GM12878 (cell line): ENCODE measurements at regions not wholly inside any gene's neighbourhood (a gene's known extent, or its start where the extent isn't known, plus 50 kb on each side); places are given as distances from the start of the nearest gene placed in this dataset.

ENCODE experiments used
- ATAC-seq: fragments of 200-7000 bp; cut with Tn5 transposase; 3 replicates; pipeline ENCODE4 v1.9.1; 2020; ENCODE audit warnings: mild to moderate bottlenecking, moderate library complexity
- BruUV-seq: library from RNA; stranded (reverse); fragments of 400-500 nt; replicated peaks from 2 replicates; lab custom pipeline; 2021; lab: Mats Ljungman, UMichigan
- CTCF ChIA-PET: fragments of 300-600 bp; sonication (Branson Sonifier 250); formaldehyde crosslinking; extraction: SDS; loops from one replicate; lab custom pipeline; 2021; ENCODE audit warnings: inconsistent platforms; lab: Yijun Ruan, JAX
- POLR2A ChIA-PET: fragments of 350-600 bp; formaldehyde crosslinking; extraction: SDS; loops from one replicate; lab custom pipeline; 2021; ENCODE audit warnings: inconsistent platforms; lab: Charles Lee
- RAD21 ChIA-PET: fragments of 300-600 bp; sonication (Branson Sonifier 250); formaldehyde crosslinking; loops from one replicate; lab custom pipeline; 2023; ENCODE audit warnings: antibody characterized with exemption; ENCODE audit not compliant: unreplicated experiment; lab: Charles Lee
- SMC1A ChIA-PET: fragments of 300-600 bp; sonication (Branson Sonifier 250); formaldehyde crosslinking; loops from one replicate; lab custom pipeline; 2023; ENCODE audit not compliant: unreplicated experiment, uncharacterized antibody; lab: Charles Lee
- DNase-seq: peaks from one replicate; pipeline ENCODE4 v3.0.0-alpha.2; 2011; ENCODE audit warnings: low read depth, low spot score
- FAIRE-seq: peaks from 3 replicates; lab custom pipeline; 2011; peaks lifted over from hg19 to GRCh38; lab: Jason Lieb, UNC
- H2AFZ ChIP-seq: 2 replicates; pipeline ENCODE4 v1.6.0; 2011; ENCODE audit warnings: low read depth, low read length, control low read depth; ENCODE audit not compliant: control insufficient read depth
- H3K27ac ChIP-seq: 2 replicates; pipeline ENCODE4 v1.5.1; 2011; ENCODE audit warnings: control low read depth; ENCODE audit not compliant: control insufficient read depth, insufficient read depth
- H3K27me3 ChIP-seq, 2 experiments: replicated peaks in 1 of 2; 2 replicates each; pipeline versions ENCODE4 v1.6.0 to v1.6.1; 2011; ENCODE audit warnings: low read length in 1 of 2; ENCODE audit not compliant: control insufficient read depth in 2 of 2, insufficient read depth in 2 of 2
- H3K36me3 ChIP-seq, 2 experiments: 2 replicates each; pipeline ENCODE4 v1.5.1; 2011; ENCODE audit warnings: low read length in 1 of 2; ENCODE audit not compliant: control insufficient read depth in 2 of 2, insufficient read depth in 2 of 2
- H3K4me1 ChIP-seq: 2 replicates; pipeline ENCODE4 v1.6.1; 2011; ENCODE audit warnings: mild to moderate bottlenecking, low read length, moderate library complexity, mixed read lengths; ENCODE audit not compliant: control insufficient read depth, insufficient read depth
- H3K4me2 ChIP-seq: 2 replicates; pipeline ENCODE4 v1.6.0; 2011; ENCODE audit warnings: control low read depth; ENCODE audit not compliant: control insufficient read depth, insufficient read depth
- H3K4me3 ChIP-seq: fragments of 200-600 bp; sonication (generic); 2 replicates; pipeline ENCODE4 v1.5.1; 2016
- H3K79me2 ChIP-seq: 2 replicates; pipeline ENCODE4 v1.6.0; 2011; ENCODE audit warnings: low read length; ENCODE audit not compliant: control insufficient read depth, insufficient read depth
- H3K9ac ChIP-seq: 2 replicates; pipeline ENCODE4 v1.8.0; 2011; ENCODE audit warnings: low read length, control low read depth, mixed read lengths; ENCODE audit not compliant: control insufficient read depth, insufficient read depth
- H3K9me3 ChIP-seq: replicated peaks from 3 replicates; pipeline ENCODE4 v1.5.1; 2011; ENCODE audit warnings: mild to moderate bottlenecking, low read length; ENCODE audit not compliant: control insufficient read depth, insufficient read depth
- H4K20me1 ChIP-seq: 2 replicates; pipeline ENCODE4 v1.6.0; 2011; ENCODE audit not compliant: control insufficient read depth, insufficient read depth
- CHD2 ChIP-seq: IDR thresholded peaks from 2 replicates; pipeline ENCODE4 v1.6.1; 2011; ENCODE audit warnings: low read depth, low read length, improper control_type of control experiment, borderline replicate concordance
- CREM ChIP-seq: IDR thresholded peaks from 2 replicates; pipeline ENCODE4 v1.6.1; 2014; ENCODE audit warnings: antibody characterized with exemption, low read depth
- E2F4 ChIP-seq: IDR thresholded peaks from 2 replicates; pipeline ENCODE4 v1.6.1; 2012; ENCODE audit warnings: low read depth, low read length, improper control_type of control experiment
- MTA3 ChIP-seq: IDR thresholded peaks from 2 replicates; pipeline ENCODE4 v1.6.1; 2012; ENCODE audit warnings: low read length, inconsistent platforms, borderline replicate concordance
- MXI1 ChIP-seq: fragments of 150-350 bp; IDR thresholded peaks from 2 replicates; pipeline ENCODE4 v1.6.1; 2011; ENCODE audit warnings: low read depth, mild to moderate bottlenecking, inconsistent platforms, low read length, improper control_type of control experiment
- MYB ChIP-seq: fragments of 150-350 bp; IDR thresholded peaks from 2 replicates; pipeline ENCODE4 v1.6.1; 2014; ENCODE audit warnings: mild to moderate bottlenecking, low read depth, low read length, borderline replicate concordance
- NRF1 ChIP-seq: conservative IDR thresholded peaks from 2 replicates; pipeline ENCODE4 v1.6.1; 2011; ENCODE audit warnings: mild to moderate bottlenecking, low read depth, low read length, improper control_type of control experiment
- PBX3 ChIP-seq: IDR thresholded peaks from 2 replicates; pipeline ENCODE4 v1.6.1; 2011; ENCODE audit warnings: mild to moderate bottlenecking, low read depth, low read length, moderate library complexity; ENCODE audit not compliant: insufficient replicate concordance
- STAT1 ChIP-seq: fragments of 450-650 bp; conservative IDR thresholded peaks from 2 replicates; pipeline ENCODE4 v1.6.1; 2014; ENCODE audit warnings: antibody characterized with exemption, mild to moderate bottlenecking
- TCF12 ChIP-seq: IDR thresholded peaks from 2 replicates; pipeline ENCODE4 v1.6.1; 2011; ENCODE audit warnings: low read depth, mild to moderate bottlenecking, low read length
- WGBS: methylation state at CpG from one replicate; pipeline ENCODE4 v1.1.6; 2016; ENCODE audit warnings: low lambda C conversion rate; ENCODE audit not compliant: insufficient replicate concordance, insufficient coverage; ENCODE audit errors: missing lambda C conversion rate; 5-methylcytosine and 5-hydroxymethylcytosine counted together
- in situ Hi-C: fragments of 300-500 bp; cut with MboI; formaldehyde crosslinking; loops from 9 replicates; pipeline ENCODE4 v1.14.3; 2018; ENCODE audit warnings: mixed read lengths
- intact Hi-C: fragments of 100-400 bp; cut with micrococcal nuclease; formaldehyde crosslinking; loops from one replicate; pipeline ENCODE4 v1.14.2; 2022; ENCODE audit not compliant: unreplicated experiment
- TF ChIP-seq, protein P1 (sequence below): fragments of 450-650 bp; formaldehyde crosslinking; IDR thresholded peaks from 2 replicates; pipeline ENCODE4 v1.4.0; 2022; ENCODE audit warnings: mild to moderate bottlenecking, moderate library complexity
- TF ChIP-seq, protein P2 (sequence below): fragments of 450-650 bp; IDR thresholded peaks from 2 replicates; pipeline ENCODE4 v1.6.1; 2016; ENCODE audit warnings: mild to moderate bottlenecking

GRCh38 chr7:106735637-106736036 lies 74.7 kb upstream of the CCDC71L start (continued):
- TF ChIP-seq, protein P1, sequence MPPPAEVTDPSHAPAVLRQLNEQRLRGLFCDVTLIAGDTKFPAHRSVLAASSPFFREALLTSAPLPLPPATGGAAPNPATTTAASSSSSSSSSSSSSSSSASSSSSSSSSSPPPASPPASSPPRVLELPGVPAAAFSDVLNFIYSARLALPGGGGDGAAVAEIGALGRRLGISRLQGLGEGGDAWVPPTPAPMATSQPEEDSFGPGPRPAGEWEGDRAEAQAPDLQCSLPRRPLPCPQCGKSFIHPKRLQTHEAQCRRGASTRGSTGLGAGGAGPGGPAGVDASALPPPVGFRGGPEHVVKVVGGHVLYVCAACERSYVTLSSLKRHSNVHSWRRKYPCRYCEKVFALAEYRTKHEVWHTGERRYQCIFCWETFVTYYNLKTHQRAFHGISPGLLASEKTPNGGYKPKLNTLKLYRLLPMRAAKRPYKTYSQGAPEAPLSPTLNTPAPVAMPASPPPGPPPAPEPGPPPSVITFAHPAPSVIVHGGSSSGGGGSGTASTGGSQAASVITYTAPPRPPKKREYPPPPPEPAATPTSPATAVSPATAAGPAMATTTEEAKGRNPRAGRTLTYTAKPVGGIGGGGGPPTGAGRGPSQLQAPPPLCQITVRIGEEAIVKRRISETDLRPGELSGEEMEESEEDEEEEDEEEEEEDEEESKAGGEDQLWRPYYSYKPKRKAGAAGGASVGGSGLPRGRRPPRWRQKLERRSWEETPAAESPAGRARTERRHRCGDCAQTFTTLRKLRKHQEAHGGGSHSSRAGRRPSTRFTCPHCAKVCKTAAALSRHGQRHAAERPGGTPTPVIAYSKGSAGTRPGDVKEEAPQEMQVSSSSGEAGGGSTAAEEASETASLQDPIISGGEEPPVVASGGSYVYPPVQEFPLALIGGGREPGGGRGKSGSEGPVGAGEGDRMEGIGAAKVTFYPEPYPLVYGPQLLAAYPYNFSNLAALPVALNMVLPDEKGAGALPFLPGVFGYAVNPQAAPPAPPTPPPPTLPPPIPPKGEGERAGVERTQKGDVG (CRISPR knock-in tag) = no peak
- TF ChIP-seq PBX3 = no peak
- TF ChIP-seq CHD2 = no peak

DNA sequence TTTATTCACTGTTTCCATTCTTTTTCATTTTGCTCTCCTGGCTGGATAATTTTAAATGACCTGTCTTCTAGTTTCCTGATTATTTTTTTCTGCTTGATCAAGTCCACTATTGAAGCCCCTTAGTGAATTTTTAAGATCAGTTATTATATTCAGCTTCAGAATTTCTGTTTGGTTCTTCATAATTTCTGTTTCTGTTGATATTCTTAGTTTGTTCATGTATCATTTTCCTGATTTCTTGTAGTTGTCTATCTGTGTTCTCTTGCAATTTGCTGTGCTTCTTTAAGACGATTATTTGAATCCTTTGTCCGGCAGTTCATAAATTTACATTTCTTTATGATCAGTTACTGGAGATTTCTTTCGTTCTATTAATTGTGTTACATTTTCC lies 75.2 kb upstream of the CCDC71L start:
- FAIRE-seq = no peak

More for the DNA sequence above, 75.2 kb upstream of the CCDC71L start:
- ATAC-seq = no peak
- no peaks in the 10 kb centered on the region for H3K36me3 ChIP-seq
- no peaks in the 10 kb centered on the region for H3K79me2 ChIP-seq
- CTCF ChIA-PET = interaction anchor here (0.6 to 4.5 kb wide), 40 partner anchors 9 to 1197 kb away, joined by 3 to 151 read pairs (median 5); partner anchors contain the start of gene CCDC71L
- TF ChIP-seq CREM = no peak
- no peak for TF ChIP-seq MTA3
- TF ChIP-seq STAT1 = no peak
- TF ChIP-seq MYB = no peak
- no peak for TF ChIP-seq NRF1
- no peak for TF ChIP-seq E2F4
- TF ChIP-seq TCF12 = no peak
- no peak for TF ChIP-seq MXI1
- TF ChIP-seq, protein P2, sequence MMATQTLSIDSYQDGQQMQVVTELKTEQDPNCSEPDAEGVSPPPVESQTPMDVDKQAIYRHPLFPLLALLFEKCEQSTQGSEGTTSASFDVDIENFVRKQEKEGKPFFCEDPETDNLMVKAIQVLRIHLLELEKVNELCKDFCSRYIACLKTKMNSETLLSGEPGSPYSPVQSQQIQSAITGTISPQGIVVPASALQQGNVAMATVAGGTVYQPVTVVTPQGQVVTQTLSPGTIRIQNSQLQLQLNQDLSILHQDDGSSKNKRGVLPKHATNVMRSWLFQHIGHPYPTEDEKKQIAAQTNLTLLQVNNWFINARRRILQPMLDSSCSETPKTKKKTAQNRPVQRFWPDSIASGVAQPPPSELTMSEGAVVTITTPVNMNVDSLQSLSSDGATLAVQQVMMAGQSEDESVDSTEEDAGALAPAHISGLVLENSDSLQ = no peak
- RAD21 ChIA-PET = interaction anchor here (0.8 to 4.5 kb wide), 26 partner anchors 11 to 558 kb away, joined by 3 to 91 read pairs (median 6); partner anchors contain the start of genes CCDC71L and NAMPT
- POLR2A ChIA-PET = interaction anchor here (0.7 to 2.3 kb wide), 3 partner anchors 76 to 631 kb away, joined by 3 to 11 read pairs (median 3); partner anchors contain the start of gene CCDC71L
- H3K4me2 ChIP-seq = no peak overlapping the region
- 48% methylated on average over 3 of the region's 3 CpGs for WGBS
- no peaks in the 10 kb centered on the region; the same call in 2 of the 3 replicates for H3K9me3 ChIP-seq
- in situ Hi-C loops (no loop called here), intact Hi-C loops (loop anchor here (1.0 kb wide), 3 partner anchors 76 to 560 kb away; no protein-coding TSS in a partner anchor)
- H3K4me1 ChIP-seq = peaks cover 21% of the 10 kb centered on the region
- SMC1A ChIA-PET = interaction anchor here (0.6 to 4.2 kb wide), 36 partner anchors 10 to 567 kb away, joined by 3 to 148 read pairs (median 4); partner anchors contain the start of gene CCDC71L
- no peak overlapping the region for H3K9ac ChIP-seq
- no peaks in the 10 kb centered on the region for H3K27me3 ChIP-seq
- peak overlapping the region; percentile 65 for H2AFZ ChIP-seq
- H3K4me3 ChIP-seq = no peak overlapping the region
- no peaks in the 10 kb centered on the region for H4K20me1 ChIP-seq
- DNase-seq = no peak
- H3K27ac ChIP-seq = no peak overlapping the region
- no TSS peak for BruUV-seq
